ENCODE measurements at regions not wholly inside any gene's neighbourhood (a gene's known extent, or its start where the extent isn't known, plus 50 kb on each side); places are given as distances from the start of the nearest gene placed in this dataset.

DNA sequence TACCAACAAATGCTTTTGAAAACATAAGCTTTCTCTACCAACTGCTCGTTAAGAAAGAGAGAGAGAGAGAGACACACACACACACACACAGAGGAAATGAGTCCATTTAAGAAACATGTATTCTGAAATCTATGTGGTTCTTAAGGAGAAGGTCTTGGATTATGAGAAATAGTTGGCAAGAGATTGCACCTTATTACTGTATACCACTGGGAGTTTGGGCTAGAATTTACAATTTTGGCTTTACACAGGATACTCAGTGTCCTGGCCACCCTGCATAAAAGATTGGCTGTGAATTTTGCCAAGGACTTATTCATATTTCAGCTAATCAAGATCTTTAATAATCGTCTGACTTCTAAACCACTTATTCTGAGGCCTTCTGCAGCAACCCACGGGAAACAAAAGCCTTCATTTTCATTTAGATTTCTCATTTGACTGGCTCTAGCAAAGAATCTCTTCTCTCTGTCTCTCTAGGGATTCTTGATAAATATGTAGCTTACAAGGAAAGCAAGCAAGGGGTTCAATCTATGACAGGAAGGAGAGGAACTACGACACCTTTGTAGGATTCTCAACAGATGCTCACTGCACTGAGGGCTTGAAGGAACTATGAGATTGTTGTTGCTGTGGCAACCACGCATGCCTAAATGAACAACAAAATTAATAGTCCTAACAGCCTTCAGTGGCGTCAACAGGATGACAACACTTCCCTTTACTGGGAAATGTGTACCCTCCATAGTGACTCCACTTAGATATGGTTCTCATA lies 75.3 kb upstream of the GNAO1 start:
- Mint-ChIP-seq H3K36me3 (ENCODE audit: low read depth) (no peaks in the 10 kb centered on the region), H3K9me3 (peaks cover 3% of the 10 kb centered on the region; the same call in 1 of the 2 replicates), H3K4me1 (ENCODE audit: low read depth) (no peaks in the 10 kb centered on the region), H3K27ac (no peak overlapping the region), H3K27me3 (ENCODE audit: insufficient read depth) (peaks cover 1% of the 10 kb centered on the region; the same call in 1 of the 2 replicates), H3K4me3 (no peak overlapping the region)
- no peak for DNase-seq
- TF ChIP-seq, protein P1, sequence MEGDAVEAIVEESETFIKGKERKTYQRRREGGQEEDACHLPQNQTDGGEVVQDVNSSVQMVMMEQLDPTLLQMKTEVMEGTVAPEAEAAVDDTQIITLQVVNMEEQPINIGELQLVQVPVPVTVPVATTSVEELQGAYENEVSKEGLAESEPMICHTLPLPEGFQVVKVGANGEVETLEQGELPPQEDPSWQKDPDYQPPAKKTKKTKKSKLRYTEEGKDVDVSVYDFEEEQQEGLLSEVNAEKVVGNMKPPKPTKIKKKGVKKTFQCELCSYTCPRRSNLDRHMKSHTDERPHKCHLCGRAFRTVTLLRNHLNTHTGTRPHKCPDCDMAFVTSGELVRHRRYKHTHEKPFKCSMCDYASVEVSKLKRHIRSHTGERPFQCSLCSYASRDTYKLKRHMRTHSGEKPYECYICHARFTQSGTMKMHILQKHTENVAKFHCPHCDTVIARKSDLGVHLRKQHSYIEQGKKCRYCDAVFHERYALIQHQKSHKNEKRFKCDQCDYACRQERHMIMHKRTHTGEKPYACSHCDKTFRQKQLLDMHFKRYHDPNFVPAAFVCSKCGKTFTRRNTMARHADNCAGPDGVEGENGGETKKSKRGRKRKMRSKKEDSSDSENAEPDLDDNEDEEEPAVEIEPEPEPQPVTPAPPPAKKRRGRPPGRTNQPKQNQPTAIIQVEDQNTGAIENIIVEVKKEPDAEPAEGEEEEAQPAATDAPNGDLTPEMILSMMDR (IDR thresholded peaks at IDR 0.05), result no peak

GRCh38 chr16:56113223-56113622 lies 78.1 kb upstream of the GNAO1 start:
- TF ChIP-seq, protein P1 (IDR thresholded peaks at IDR 0.05), result no peak
- H3K4me3 Mint-ChIP-seq, result no peak overlapping the region
- no peaks in the 10 kb centered on the region for H3K36me3 Mint-ChIP-seq (ENCODE audit: low read depth)
- no peak for DNase-seq
- no peaks in the 10 kb centered on the region for H3K4me1 Mint-ChIP-seq (ENCODE audit: low read depth)
- peaks cover 3% of the 10 kb centered on the region for H3K9me3 Mint-ChIP-seq
- peaks cover 1% of the 10 kb centered on the region; the same call in 1 of the 2 replicates for H3K27me3 Mint-ChIP-seq (ENCODE audit: insufficient read depth)
- H3K27ac Mint-ChIP-seq, result no peak overlapping the region

DNA sequence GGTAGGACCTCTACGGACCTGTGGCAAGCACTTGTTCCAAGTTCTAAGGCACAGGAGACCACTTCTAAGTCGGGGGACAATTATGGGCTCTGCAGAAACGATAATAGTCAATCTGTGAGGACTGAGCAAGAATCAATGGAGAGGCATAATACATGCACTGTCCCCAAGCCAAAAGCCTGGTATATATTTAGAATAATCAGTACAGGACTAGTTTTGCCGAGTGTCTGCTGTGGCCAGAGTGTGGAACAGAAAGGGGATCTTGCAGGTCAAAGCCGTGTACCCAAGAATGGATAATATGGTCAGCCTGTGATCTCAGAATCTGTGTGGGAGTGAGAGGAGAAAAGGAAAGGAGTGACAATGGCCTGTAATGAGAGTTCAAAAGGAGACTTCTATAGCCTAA lies 80.2 kb upstream of the GNAO1 start:
- Mint-ChIP-seq H3K27me3 (ENCODE audit: insufficient read depth) (peaks cover 1% of the 10 kb centered on the region; the same call in 1 of the 2 replicates), H3K4me1 (ENCODE audit: low read depth) (no peaks in the 10 kb centered on the region)

GRCh38 chr16:56109994-56110393 lies 81.3 kb upstream of the GNAO1 start:
- Mint-ChIP-seq H3K4me1 (ENCODE audit: low read depth) (no peaks in the 10 kb centered on the region), H3K27ac (no peak overlapping the region), H3K27me3 (ENCODE audit: insufficient read depth) (peaks cover 1% of the 10 kb centered on the region; the same call in 1 of the 2 replicates), H3K36me3 (ENCODE audit: low read depth) (peaks cover 4% of the 10 kb centered on the region; the same call in 1 of the 2 replicates), H3K9me3 (peaks cover 14% of the 10 kb centered on the region), H3K4me3 (no peak overlapping the region)
- DNase-seq, result no peak
- TF ChIP-seq, protein P1 (IDR thresholded peaks at IDR 0.05), result no peak

More for the DNA sequence above, 80.2 kb upstream of the GNAO1 start:
- Mint-ChIP-seq H3K27ac (no peak overlapping the region), H3K9me3 (peaks cover 6% of the 10 kb centered on the region), H3K36me3 (ENCODE audit: low read depth) (no peaks in the 10 kb centered on the region), H3K4me3 (no peak overlapping the region)
- DNase-seq, result no peak
- TF ChIP-seq, protein P1 (IDR thresholded peaks at IDR 0.05), result no peak

- peaks cover 1% of the 10 kb centered on the region; the same call in 1 of the 2 replicates for H3K27me3 Mint-ChIP-seq (ENCODE audit: insufficient read depth)
- no peak overlapping the region for H3K4me3 Mint-ChIP-seq
- no peaks in the 10 kb centered on the region for H3K4me1 Mint-ChIP-seq (ENCODE audit: low read depth)
- no peak overlapping the region for H3K27ac Mint-ChIP-seq
- TF ChIP-seq, protein P1 (IDR thresholded peaks at IDR 0.05), result no peak
- H3K36me3 Mint-ChIP-seq (ENCODE audit: low read depth), result peaks cover 4% of the 10 kb centered on the region; the same call in 1 of the 2 replicates
- peaks cover 15% of the 10 kb centered on the region for H3K9me3 Mint-ChIP-seq
- DNase-seq, result no peak
Observed at GRCh38 chr16:56109205-56109604, 82.1 kb upstream of the GNAO1 start.
